CD4-positive, alpha-beta memory T cell (primary cell): ENCODE measurements at regions not wholly inside any gene's neighbourhood (a gene's known extent, or its start where the extent isn't known, plus 50 kb on each side); places are given as distances from the start of the nearest gene placed in this dataset.
"Not testable (repeated sequence)": the region's sequence is repeated elsewhere in the genome, so short reads cannot be mapped to it uniquely, and the experiment has no call there.

Experiments used
- CTCF ChIA-PET: fragments of 350-600 bp; sonication (Branson Sonifier 250); formaldehyde crosslinking; loops from one replicate; lab custom pipeline; 2021; ENCODE audit warnings: inconsistent platforms; ENCODE audit not compliant: partially characterized antibody; lab: Charles Lee
- POLR2A ChIA-PET: fragments of 350-600 bp; sonication (Branson Sonifier 250); formaldehyde crosslinking; loops from one replicate; lab custom pipeline; 2021; ENCODE audit not compliant: partially characterized antibody; lab: Charles Lee
- DNase-seq, 5 donors: peaks; one replicate each; pipeline versions ENCODE4 v3.0.0 to v3.0.0-alpha.2; 2020 to 2022; ENCODE audit warnings: mixed read lengths in 1 of 5
- H3K27ac ChIP-seq: one replicate; pipeline ENCODE4 v1.7.0; 2013; ENCODE audit warnings: low read depth, low read length
- H3K27me3 ChIP-seq: 2 replicates; pipeline ENCODE4 v1.7.0; 2013; ENCODE audit warnings: mild to moderate bottlenecking, low read length, moderate library complexity; ENCODE audit not compliant: insufficient read depth
- H3K36me3 ChIP-seq: 2 replicates; pipeline ENCODE4 v1.7.0; 2013; ENCODE audit warnings: mild to moderate bottlenecking, low read length, moderate library complexity; ENCODE audit not compliant: insufficient read depth
- H3K4me1 ChIP-seq: 2 replicates; pipeline ENCODE4 v1.7.0; 2013; ENCODE audit warnings: mild to moderate bottlenecking, low read length, moderate library complexity; ENCODE audit not compliant: insufficient read depth
- H3K4me3 ChIP-seq, 2 donors: one replicate each; pipeline ENCODE4 v1.7.0; 2013; ENCODE audit warnings: low read length in 2 of 2, mild to moderate bottlenecking in 1 of 2
- H3K9me3 ChIP-seq, 2 donors: one replicate each; pipeline ENCODE4 v1.7.0; 2013; ENCODE audit warnings: low read length in 2 of 2, control low read depth in 1 of 2; ENCODE audit not compliant: control insufficient read depth in 1 of 2
- H3K27ac Mint-ChIP-seq, 7 donors: one replicate each; pipeline ENCODE4 v1.8.0; 2020 to 2021; ENCODE audit warnings: mixed read lengths in 7 of 7, mild to moderate bottlenecking in 6 of 7, inconsistent platforms in 3 of 7, moderate library complexity in 3 of 7
- H3K27me3 Mint-ChIP-seq, 2 donors: one replicate each; pipeline ENCODE4 v1.8.0; 2020 to 2021; ENCODE audit warnings: mixed read lengths in 2 of 2
- H3K36me3 Mint-ChIP-seq, 2 donors: one replicate each; pipeline ENCODE4 v1.8.0; 2020 to 2021; ENCODE audit warnings: mixed read lengths in 2 of 2, inconsistent platforms in 1 of 2, mild to moderate bottlenecking in 1 of 2
- H3K4me1 Mint-ChIP-seq, 4 donors: one replicate each; pipeline ENCODE4 v1.8.0; 2020 to 2021; ENCODE audit warnings: mixed read lengths in 4 of 4, mild to moderate bottlenecking in 1 of 4
- H3K4me3 Mint-ChIP-seq, 8 donors: one replicate each; pipeline ENCODE4 v1.8.0; 2020 to 2021; ENCODE audit warnings: mixed read lengths in 8 of 8, mild to moderate bottlenecking in 7 of 8, moderate library complexity in 6 of 8, inconsistent platforms in 3 of 8
- H3K9me3 Mint-ChIP-seq, 8 donors: one replicate each; pipeline ENCODE4 v1.8.0; 2020 to 2021; ENCODE audit warnings: mixed read lengths in 8 of 8, mild to moderate bottlenecking in 5 of 8, inconsistent platforms in 3 of 8, moderate library complexity in 1 of 8
- intact Hi-C: fragments of 100-400 bp; cut with micrococcal nuclease; formaldehyde crosslinking; loops from one replicate; pipeline ENCODE4 v1.15.1; 2023

DNA sequence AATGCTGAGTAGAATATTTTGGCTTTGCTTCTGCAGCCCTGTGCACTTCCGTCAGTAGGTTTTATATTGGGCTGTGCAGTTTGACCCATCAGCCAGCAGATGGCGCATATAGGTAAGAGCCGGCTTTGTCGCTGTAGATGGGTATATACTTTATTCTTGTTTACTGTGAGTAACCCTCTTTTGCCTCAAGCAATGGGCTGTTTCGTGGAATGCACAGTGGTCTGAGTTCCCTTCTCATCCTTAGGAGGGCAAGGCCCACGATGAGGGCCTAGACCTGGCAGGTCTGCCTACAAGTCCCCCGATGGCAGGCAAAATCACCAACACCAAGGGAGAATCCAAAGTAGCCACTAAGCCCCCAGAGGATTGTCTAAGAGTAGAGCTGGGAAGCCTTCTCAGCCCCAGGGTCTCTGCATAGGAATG lies 1002.9 kb upstream of the KCND2 start:
- peaks cover 0 to 9% (median 1%) of the 10 kb centered on the region in 8 donors for H3K9me3 Mint-ChIP-seq
- H3K9me3 ChIP-seq = no peaks in the 10 kb centered on the region
- H3K27ac ChIP-seq = no peak overlapping the region
- intact Hi-C loops = no loop called here
- no peaks in the 10 kb centered on the region for H3K36me3 ChIP-seq
- peak in 2 of 5 donors; percentile 3 to 4 for DNase-seq
- ChIA-PET CTCF (no interaction called here), POLR2A (no interaction called here)
- no peaks in the 10 kb centered on the region for H3K27me3 Mint-ChIP-seq
- no peak overlapping the region for H3K27ac Mint-ChIP-seq
- H3K4me1 Mint-ChIP-seq = no peaks in the 10 kb centered on the region
- H3K4me1 ChIP-seq = no peaks in the 10 kb centered on the region
- H3K27me3 ChIP-seq = no peaks in the 10 kb centered on the region
- H3K4me3 Mint-ChIP-seq = no peak overlapping the region
- H3K36me3 Mint-ChIP-seq = no peaks in the 10 kb centered on the region
- no peak overlapping the region for H3K4me3 ChIP-seq

DNA sequence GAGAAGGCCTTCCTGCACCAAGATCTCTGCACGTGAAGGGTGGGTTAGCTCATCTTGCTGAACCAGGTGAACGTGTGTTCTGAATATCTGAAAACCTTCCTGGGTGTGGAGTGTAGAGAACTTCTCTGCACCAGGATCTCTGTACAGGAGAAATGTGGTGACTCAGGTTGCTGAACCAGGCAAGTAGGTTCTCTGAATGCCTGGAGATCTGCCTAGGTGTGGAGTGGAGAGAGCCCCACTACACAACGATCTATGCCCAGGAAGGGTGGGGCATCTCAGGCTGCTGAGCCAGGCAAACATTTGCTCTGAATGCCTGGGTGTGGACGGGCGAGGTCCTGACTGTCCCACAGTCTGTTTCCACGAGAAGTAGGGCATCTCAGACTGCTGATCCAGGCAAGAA lies 1002.3 kb upstream of the KCND2 start:
- Histone ChIP-seq H3K4me1 (no peaks in the 10 kb centered on the region), H3K27me3 (no peaks in the 10 kb centered on the region), H3K4me3 (no peak overlapping the region), H3K36me3 (no peaks in the 10 kb centered on the region), H3K9me3 (no peaks in the 10 kb centered on the region), H3K27ac (no peak overlapping the region)
- no peaks in the 10 kb centered on the region for H3K36me3 Mint-ChIP-seq
- DNase-seq = no peak
- intact Hi-C loops = no loop called here
- H3K4me1 Mint-ChIP-seq = no peaks in the 10 kb centered on the region
- ChIA-PET CTCF (no interaction called here), POLR2A (no interaction called here)
- peaks cover 0 to 9% (median 0%) of the 10 kb centered on the region in 8 donors for H3K9me3 Mint-ChIP-seq
- no peaks in the 10 kb centered on the region for H3K27me3 Mint-ChIP-seq
- no peak overlapping the region for H3K4me3 Mint-ChIP-seq
- no peak overlapping the region for H3K27ac Mint-ChIP-seq

DNA sequence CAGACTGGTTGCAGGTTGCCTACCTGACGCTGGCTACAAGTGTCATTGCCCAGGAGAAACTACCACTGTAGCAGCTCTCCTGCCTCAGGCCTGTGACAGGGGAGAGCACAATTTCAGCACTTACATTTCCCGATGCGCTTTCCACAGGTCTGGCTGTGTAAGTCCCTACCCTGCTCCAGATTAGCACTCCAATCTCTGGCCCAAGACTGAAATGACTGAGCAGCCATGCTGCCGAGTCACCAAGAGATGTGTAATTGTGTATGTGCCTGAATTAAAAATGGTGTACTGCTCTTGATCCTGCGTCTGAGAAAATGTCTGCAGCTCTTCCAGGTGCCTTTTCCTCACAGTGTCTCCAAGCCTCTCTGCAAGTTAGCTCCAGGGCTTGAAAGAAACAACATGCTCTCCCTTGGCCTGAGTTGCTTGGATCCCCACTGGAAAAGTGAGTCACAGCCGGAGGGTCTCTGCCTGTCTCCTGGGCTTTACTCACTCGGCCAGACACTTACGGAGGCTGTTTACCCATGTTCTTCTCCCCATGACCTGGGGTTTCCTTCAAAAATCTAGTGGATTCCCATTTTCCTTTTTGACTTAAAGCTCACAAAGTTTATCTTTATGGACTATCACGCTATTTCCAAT lies 1001.7 kb upstream of the KCND2 start:
- no peaks in the 10 kb centered on the region for H3K27me3 Mint-ChIP-seq
- no peaks in the 10 kb centered on the region for H3K9me3 ChIP-seq
- DNase-seq = no peak
- H3K27me3 ChIP-seq = no peaks in the 10 kb centered on the region
- H3K36me3 ChIP-seq = no peaks in the 10 kb centered on the region
- no peaks in the 10 kb centered on the region for H3K4me1 Mint-ChIP-seq
- intact Hi-C loops = no loop called here
- no peak overlapping the region for H3K27ac Mint-ChIP-seq
- no peaks in the 10 kb centered on the region for H3K4me1 ChIP-seq
- ChIA-PET POLR2A (no interaction called here), CTCF (no interaction called here)
- peaks cover 0 to 11% (median 1%) of the 10 kb centered on the region in 8 donors for H3K9me3 Mint-ChIP-seq
- H3K36me3 Mint-ChIP-seq = no peaks in the 10 kb centered on the region
- no peak overlapping the region for H3K4me3 ChIP-seq
- no peak overlapping the region for H3K4me3 Mint-ChIP-seq
- no peak overlapping the region for H3K27ac ChIP-seq

DNA sequence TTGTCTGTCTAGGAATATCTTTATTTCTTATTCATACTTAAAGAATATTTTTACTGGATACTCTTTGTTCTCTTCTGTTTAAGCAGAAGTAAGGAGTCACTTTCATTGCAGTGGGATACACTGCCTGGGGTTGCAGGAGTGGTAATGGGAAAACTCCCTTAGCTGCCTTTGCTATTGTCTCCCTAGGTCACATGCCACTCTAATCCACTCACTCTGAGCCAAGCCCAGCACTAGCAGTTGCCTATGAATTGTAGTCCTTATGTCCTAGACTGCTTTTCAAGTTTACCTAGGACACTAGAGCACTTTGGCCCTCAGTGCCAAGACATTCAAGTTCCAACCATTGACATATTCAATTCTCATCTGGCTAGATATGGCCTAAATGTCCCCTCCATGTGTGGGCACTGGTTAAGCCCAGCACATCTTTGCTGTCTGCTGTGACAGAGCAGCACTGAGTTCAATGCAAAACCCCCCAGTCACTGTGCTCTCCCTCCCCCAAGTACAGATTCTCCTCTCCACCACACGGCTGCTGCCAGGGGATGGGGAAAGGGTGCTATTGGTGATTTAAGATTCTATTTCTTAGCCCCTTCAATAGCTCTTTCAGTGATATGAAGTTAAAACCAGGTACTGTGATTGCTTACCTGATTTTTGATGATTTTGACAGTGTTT lies 991.7 kb upstream of the KCND2 start:
- DNase-seq = no peak
- Histone ChIP-seq H3K4me3 (no peak overlapping the region), H3K27ac (no peak overlapping the region), H3K9me3 (peaks cover 0 to 4% of the 10 kb centered on the region in 2 donors), H3K4me1 (no peaks in the 10 kb centered on the region), H3K36me3 (no peaks in the 10 kb centered on the region), H3K27me3 (no peaks in the 10 kb centered on the region)
- intact Hi-C loops = no loop called here
- H3K36me3 Mint-ChIP-seq = no peaks in the 10 kb centered on the region
- no peak overlapping the region for H3K4me3 Mint-ChIP-seq
- ChIA-PET CTCF (no interaction called here), POLR2A (no interaction called here)
- H3K4me1 Mint-ChIP-seq = no peaks in the 10 kb centered on the region
- H3K27ac Mint-ChIP-seq = no peak overlapping the region
- no peaks in the 10 kb centered on the region for H3K27me3 Mint-ChIP-seq
- H3K9me3 Mint-ChIP-seq = peaks cover 0 to 8% (median 3%) of the 10 kb centered on the region in 8 donors

DNA sequence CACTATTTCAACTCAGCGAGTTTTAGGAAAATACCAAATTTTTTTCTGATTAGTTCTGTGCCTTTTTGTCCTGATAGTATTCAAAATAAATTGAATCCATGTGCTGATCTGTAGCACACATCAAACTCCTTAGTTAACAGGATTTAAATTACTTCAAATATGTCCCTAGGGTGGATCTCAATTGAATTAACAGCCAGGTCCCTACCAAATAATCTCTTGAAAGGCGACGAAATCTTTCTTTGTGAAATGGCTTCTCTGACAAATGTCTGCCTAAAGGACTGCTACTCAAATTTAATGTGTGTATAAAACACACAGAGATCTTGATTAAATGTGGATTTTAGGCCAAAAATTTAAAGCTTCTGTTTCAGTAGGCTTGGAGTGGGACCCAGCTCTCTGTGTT lies 989.6 kb upstream of the KCND2 start:
- Histone ChIP-seq H3K36me3 (no peaks in the 10 kb centered on the region), H3K27ac (no peak overlapping the region), H3K4me1 (no peaks in the 10 kb centered on the region), H3K9me3 (peaks cover 0 to 4% of the 10 kb centered on the region in 2 donors), H3K4me3 (no peak overlapping the region), H3K27me3 (no peaks in the 10 kb centered on the region)
- H3K4me3 Mint-ChIP-seq = no peak overlapping the region
- H3K27ac Mint-ChIP-seq = no peak overlapping the region
- no peaks in the 10 kb centered on the region for H3K4me1 Mint-ChIP-seq
- no peaks in the 10 kb centered on the region for H3K27me3 Mint-ChIP-seq
- H3K9me3 Mint-ChIP-seq = peaks cover 0 to 6% (median 1%) of the 10 kb centered on the region in 8 donors
- ChIA-PET CTCF (no interaction called here), POLR2A (no interaction called here)
- no peaks in the 10 kb centered on the region for H3K36me3 Mint-ChIP-seq
- intact Hi-C loops = no loop called here
- no peak for DNase-seq

DNA sequence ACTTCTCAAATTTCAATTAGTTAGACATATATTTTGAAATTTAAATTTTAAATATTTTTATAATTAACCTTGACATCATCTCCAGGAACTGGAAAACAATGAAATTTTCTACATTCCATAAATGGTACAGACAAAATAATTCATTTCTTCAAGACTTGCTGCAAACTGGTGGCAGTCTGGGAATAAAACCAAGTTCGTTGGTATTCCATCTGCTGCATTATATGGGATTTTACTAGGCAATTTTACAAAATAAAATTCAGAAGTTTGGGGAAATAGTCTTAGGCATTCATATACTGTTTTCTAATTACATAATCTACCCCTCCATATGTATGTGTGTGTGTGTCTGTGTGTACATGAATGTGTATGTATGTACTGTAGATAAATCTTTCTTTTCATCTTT lies 984.6 kb upstream of the KCND2 start:
- POLR2A ChIA-PET = no interaction called here
- no peak overlapping the region for H3K27ac ChIP-seq
- H3K36me3 Mint-ChIP-seq = no peaks in the 10 kb centered on the region
- no peaks in the 10 kb centered on the region for H3K36me3 ChIP-seq
- no peaks in the 10 kb centered on the region for H3K27me3 ChIP-seq
- no peak for DNase-seq
- H3K4me1 ChIP-seq = no peaks in the 10 kb centered on the region
- H3K27me3 Mint-ChIP-seq = no peaks in the 10 kb centered on the region
- H3K4me3 Mint-ChIP-seq = no peak overlapping the region
- CTCF ChIA-PET = no interaction called here
- peaks cover 0 to 3% of the 10 kb centered on the region in 2 donors for H3K9me3 ChIP-seq
- no peak overlapping the region for H3K27ac Mint-ChIP-seq
- peaks cover 0 to 7% (median under 1%) of the 10 kb centered on the region in 8 donors for H3K9me3 Mint-ChIP-seq
- no peaks in the 10 kb centered on the region for H3K4me1 Mint-ChIP-seq
- H3K4me3 ChIP-seq = no peak overlapping the region
- intact Hi-C loops = no loop called here

DNA sequence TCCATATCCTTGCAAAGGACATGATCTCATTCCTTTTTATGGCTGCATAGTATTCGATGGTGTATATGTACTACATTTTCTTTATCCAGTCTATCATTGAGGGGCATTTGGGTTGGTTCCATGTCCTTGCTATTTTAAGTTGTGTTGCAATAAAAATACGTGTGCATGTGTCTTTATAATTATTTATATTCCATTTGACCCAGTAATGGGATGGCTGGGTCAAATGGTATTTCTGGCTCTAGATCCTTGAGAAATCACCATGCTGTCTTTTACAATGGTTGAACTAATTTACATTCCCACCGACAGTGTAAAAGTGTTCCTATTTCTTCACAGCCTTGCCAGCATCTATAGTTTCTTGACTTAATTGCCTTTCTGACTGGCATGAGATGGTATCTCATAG lies 972.6 kb upstream of the KCND2 start:
- H3K27me3 ChIP-seq, H3K4me1 ChIP-seq, H3K36me3 Mint-ChIP-seq, H3K27me3 Mint-ChIP-seq, H3K4me3 ChIP-seq, CTCF ChIA-PET, POLR2A ChIA-PET, H3K4me1 Mint-ChIP-seq, DNase-seq, intact Hi-C loops, H3K36me3 ChIP-seq, H3K27ac Mint-ChIP-seq, H3K9me3 ChIP-seq, H3K27ac ChIP-seq: not testable (repeated sequence)
- H3K9me3 Mint-ChIP-seq = peaks cover 2 to 18% (median 5%) of the 10 kb centered on the region in 8 donors
- H3K4me3 Mint-ChIP-seq = peak overlapping the region in 1 of 8 donors; percentile 49
